Stimulated activated naive CD8-positive, alpha-beta T cell treated with anti-CD3 and anti-CD28 coated beads, Interleukin-15, Interleukin-2, amounts not matched to agents 100 U/mL and 50 U/mL, for 24 hours (primary cell): ENCODE measurements at regions not wholly inside any gene's neighbourhood (a gene's known extent, or its start where the extent isn't known, plus 50 kb on each side); places are given as distances from the start of the nearest gene placed in this dataset.

Source experiments
- ATAC-seq: fragments of 150-1000 bp; cut with Tn5 transposase; one replicate; pipeline ENCODE4 v1.10.0; 2021
- DNase-seq: peaks from one replicate; pipeline ENCODE4 v3.0.0; 2021

GRCh38 chr3:26525013-26525412, 97.6 kb upstream of the LRRC3B start:
- DNase-seq (no peak), ATAC-seq (no peak)

DNA sequence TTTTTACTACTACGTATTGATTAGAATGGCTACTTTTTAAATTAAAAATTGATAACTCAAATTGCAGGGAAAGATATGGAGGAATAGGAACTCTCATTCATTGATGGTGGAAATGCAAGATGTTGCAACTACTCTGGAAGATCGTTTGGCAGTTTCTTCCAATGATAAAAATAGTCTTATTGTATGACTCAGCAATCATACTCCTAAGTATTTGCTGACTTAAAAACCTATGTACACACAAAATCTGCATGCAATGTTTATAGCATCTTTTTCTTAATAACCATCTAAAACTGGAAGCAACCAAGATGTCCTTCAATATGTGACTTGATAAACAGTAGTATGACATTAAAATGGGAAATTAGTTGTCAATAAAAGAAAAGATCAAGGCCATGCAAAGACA, 87.4 kb upstream of the LRRC3B start:
- DNase-seq (no peak), ATAC-seq (no peak)

GRCh38 chr3:26536955-26537354, 85.6 kb upstream of the LRRC3B start:
- DNase-seq = no peak
- no peak for ATAC-seq

GRCh38 chr3:26550413-26550812, 72.2 kb upstream of the LRRC3B start:
- DNase-seq (no peak), ATAC-seq (no peak)

DNA sequence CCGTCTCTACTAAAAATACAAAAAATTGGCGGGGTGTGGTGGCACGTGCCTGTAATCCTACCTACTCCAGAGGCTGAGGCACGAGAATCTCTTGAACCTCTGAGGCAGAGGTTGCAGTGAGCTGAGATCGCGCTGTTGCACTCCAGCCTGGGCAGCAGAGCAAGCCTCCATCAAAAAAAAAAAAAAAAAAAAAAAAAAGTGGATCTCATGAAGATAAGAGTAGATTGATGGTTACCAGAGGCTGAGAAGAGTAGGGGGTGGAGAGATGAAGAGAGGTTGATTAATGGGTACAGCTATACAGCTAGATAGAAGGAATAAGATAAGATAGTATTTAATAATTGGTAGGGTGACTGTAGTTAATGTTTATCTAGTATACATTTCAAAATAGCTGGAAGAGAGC, 65.9 kb upstream of the LRRC3B start:
- DNase-seq (no peak), ATAC-seq (no peak)

DNA sequence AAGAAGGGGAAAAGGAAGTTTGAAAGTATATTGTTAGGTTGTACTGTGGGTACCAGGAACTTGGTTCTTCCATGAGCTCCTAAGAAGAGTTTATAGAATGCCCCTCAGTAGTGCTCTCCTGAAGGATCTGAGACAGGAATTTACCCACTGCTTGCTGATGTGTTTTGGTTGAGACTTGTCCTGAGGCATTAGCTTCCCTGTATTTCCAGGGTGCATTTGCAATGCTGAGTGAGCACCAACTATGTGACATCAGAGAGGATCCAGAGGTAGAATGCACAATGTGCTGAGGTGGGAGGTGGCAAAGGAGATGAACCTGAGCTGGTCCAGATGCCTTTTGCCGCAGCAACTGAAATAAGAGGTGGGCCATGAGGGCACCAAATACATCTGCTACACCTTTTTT, 64.3 kb upstream of the LRRC3B start:
- ATAC-seq (no peak), DNase-seq (no peak)

DNA sequence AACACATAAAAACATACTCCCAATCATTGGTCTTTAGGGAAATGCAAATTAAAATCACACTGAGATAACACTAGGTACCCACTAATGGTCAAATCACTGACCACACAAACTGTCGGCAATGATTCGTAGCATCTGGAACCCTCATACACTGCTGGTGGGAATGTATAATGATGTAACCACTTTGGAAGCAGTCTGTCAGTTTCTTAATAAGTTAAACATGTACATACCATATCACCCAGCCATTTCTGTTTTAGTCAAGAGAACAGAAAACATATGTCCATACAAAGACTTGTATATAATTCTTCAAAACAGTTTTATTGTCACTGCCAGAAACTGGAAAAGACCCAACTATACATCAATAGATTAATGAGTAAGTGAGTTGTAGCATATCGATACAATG, 63.3 kb upstream of the LRRC3B start:
- ATAC-seq (no peak), DNase-seq (no peak)

DNA sequence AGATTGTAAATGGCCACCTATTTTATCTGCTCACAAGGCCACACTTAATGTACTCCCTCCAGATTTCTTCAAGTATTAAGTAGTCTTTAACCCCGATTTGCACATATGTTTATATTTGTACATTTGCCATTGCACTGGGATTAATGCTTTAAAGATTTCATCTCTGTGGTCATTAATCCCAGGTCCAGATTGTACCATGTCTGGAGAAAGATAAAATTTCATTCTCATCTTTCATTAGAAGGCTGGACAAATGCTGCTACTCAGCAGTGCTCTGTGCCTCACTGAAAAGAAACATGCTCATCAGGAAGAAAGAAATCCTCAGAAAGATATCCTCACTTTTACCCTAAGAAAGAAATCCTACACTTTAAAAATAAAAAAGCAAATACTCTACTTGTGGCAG, 62.5 kb upstream of the LRRC3B start:
- ATAC-seq (no peak), DNase-seq (no peak)

GRCh38 chr3:26562021-26562768, 60.4 kb upstream of the LRRC3B start:
- ATAC-seq (no peak), DNase-seq (no peak)
